HFF-Myc (cell line): ENCODE measurements at regions not wholly inside any gene's neighbourhood (a gene's known extent, or its start where the extent isn't known, plus 50 kb on each side); places are given as distances from the start of the nearest gene placed in this dataset.
"Not testable (repeated sequence)": the region's sequence is repeated elsewhere in the genome, so short reads cannot be mapped to it uniquely, and the experiment has no call there.

ENCODE experiments used
- DNase-seq: peaks from one replicate; pipeline ENCODE4 v3.0.0-alpha.2; 2011; ENCODE audit warnings: low read depth; ENCODE audit errors: extremely low read depth
- H3K4me3 ChIP-seq: replicated peaks from 2 replicates; pipeline ENCODE4 v1.5.1; 2011; ENCODE audit warnings: low read depth, mild to moderate bottlenecking, control low read depth, low read length
- CTCF ChIP-seq: IDR thresholded peaks from 2 replicates; pipeline ENCODE4 v1.5.1; 2012; ENCODE audit warnings: mild to moderate bottlenecking, low read depth, low read length, control low read depth; ENCODE audit errors: missing control alignments

GRCh38 chr17:51422634-51423033 is 162.3 kb downstream of the UTP18 start:
- DNase-seq, result no peak
- TF ChIP-seq CTCF, result no peak

DNA sequence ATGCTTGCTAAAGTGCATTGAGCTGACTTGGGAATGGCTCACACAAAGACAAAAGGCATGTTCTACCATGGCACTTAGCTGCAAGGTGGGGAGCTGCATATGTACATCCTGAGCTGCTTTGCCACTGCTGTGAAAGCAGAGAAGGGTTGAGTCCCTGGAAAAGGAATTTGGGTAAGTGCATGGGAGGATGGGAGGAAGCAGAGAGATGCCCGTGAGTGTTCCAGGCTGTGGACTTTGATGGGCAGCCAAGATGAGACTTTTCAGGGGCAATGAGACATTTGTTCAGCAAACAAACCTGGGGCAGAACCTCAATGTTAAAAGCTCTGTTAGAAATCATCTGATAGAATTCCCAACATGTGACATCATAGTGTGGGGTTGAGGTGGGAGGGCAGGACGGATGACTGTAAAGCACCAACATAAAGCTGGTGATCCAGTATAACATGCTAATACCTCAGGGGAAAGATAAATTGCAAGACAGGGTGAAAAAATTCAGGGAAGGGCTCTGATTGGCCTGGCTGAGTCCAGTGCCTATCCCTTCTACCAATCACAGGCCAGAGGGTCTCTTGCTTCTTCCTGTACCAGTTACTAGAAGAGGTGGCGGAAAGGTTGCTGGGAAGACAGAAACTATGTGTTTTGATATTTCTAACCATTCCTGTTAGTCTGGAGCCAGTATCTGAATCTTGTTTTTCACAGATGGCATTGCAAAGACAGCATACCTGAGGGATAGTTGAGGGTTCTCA is 163.2 kb downstream of the UTP18 start:
- TF ChIP-seq CTCF, result no peak
- no peak for DNase-seq

More at GRCh38 chr17:51422634-51423033, 162.3 kb downstream of the UTP18 start:
- no peak overlapping the region for H3K4me3 ChIP-seq

DNA sequence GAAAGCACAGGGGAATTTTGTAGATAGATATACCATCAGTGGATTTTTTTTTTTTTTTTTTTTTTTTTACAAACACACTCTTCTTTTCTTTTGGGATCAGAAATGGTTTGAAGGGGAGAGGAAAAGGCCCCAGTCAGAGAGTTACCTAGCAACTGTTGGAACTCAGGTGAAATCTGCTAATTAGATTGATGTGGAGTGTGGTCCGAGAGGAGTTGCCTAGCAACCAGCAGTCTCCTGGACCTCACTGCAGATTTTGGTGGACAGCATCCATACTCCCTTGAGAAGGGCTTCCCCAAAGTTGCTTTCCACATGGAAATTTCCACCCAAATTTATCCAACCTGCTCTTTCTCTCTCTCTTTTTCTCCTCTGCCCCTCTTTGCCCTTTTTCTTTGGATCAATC is 165.4 kb downstream of the UTP18 start:
- H3K4me3 ChIP-seq, result no peak overlapping the region
- no peak for TF ChIP-seq CTCF
- no peak for DNase-seq

More for the DNA sequence above, 163.2 kb downstream of the UTP18 start:
- H3K4me3 ChIP-seq, result no peak overlapping the region

- no peak overlapping the region for H3K4me3 ChIP-seq
- no peak for DNase-seq
- no peak for TF ChIP-seq CTCF
Observed at GRCh38 chr17:51427323-51427811, 167.0 kb downstream of the UTP18 start.

DNA sequence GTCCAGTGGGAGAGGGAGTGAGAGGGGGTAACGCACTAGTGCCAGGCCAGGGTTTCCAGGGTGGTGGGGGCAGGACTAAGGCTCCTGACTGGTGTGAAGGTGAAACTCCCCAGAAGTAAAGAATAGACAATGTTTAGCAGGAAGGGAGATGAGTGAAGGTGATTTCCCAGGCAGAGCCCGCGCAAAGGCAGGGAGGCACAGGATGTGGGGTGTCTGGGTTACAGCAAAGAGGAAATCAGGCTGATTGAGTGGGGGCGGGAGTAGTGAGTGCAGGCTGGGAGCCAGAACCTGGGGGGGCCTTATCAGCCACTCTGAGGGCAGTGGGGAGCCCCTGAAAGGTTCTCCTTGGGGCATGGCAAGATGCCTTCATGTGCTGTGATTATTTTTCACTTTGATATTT is 167.5 kb downstream of the UTP18 start:
- no peak for DNase-seq
- no peak overlapping the region for H3K4me3 ChIP-seq
- no peak for TF ChIP-seq CTCF

GRCh38 chr17:51428668-51429495 is 168.5 kb downstream of the UTP18 start:
- no peak overlapping the region for H3K4me3 ChIP-seq
- DNase-seq, result no peak
- TF ChIP-seq CTCF, result no peak

DNA sequence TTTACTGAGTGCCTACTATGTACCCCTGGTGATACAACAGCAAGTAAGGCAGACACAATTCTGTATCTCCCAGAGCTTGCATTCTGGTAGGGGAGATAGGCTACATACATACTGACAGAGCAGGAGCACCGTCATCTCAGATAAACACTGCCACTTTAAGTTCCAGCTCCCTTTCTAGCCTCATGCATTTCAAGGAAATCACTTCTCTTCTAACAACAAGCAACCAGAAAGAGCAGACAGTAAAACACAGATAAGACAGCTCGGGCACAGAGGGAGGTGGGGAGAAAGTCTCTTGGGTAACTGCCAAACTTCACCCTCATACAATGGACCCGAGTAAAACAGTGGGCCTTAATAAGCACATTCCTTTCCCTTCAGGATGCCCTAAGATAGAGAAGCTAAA is 169.6 kb downstream of the UTP18 start:
- DNase-seq, H3K4me3 ChIP-seq: not testable (repeated sequence)
